M059J (cell line): ENCODE measurements at regions not wholly inside any gene's neighbourhood (a gene's known extent, or its start where the extent isn't known, plus 50 kb on each side); places are given as distances from the start of the nearest gene placed in this dataset.

Experiments
- DNase-seq: peaks from one replicate; pipeline ENCODE4 v3.0.0-alpha.2; 2012; ENCODE audit warnings: low read depth

GRCh38 chr4:81951891-81952455 is 421.8 kb downstream of the HNRNPD start:
- no peak for DNase-seq

GRCh38 chr4:81946996-81947395 is 426.8 kb downstream of the HNRNPD start:
- no peak for DNase-seq

- no peak for DNase-seq
Measured at GRCh38 chr4:81930506-81931238, 443.1 kb downstream of the HNRNPD start.

- DNase-seq = no peak
Measured at GRCh38 chr4:81923140-81923539, 450.7 kb downstream of the HNRNPD start.

- no peak for DNase-seq
Measured at GRCh38 chr4:81922313-81922712, 450.6 kb upstream of the RASGEF1B start.

GRCh38 chr4:81921751-81922159 is 450.0 kb upstream of the RASGEF1B start:
- DNase-seq = no peak

GRCh38 chr4:81919810-81920209 is 448.1 kb upstream of the RASGEF1B start:
- no peak for DNase-seq

GRCh38 chr4:81919223-81919622 is 447.5 kb upstream of the RASGEF1B start:
- peak; percentile 1 for DNase-seq

- no peak for DNase-seq
Measured at GRCh38 chr4:81915430-81915829, 443.7 kb upstream of the RASGEF1B start.

- no peak for DNase-seq
Measured at GRCh38 chr4:81914623-81915022, 442.9 kb upstream of the RASGEF1B start.

- peak; percentile 43 for DNase-seq
Measured at GRCh38 chr4:81913427-81913879, 441.7 kb upstream of the RASGEF1B start.

- DNase-seq = no peak
Measured at GRCh38 chr4:81912376-81913030, 440.8 kb upstream of the RASGEF1B start.

GRCh38 chr4:81906905-81907304 is 435.2 kb upstream of the RASGEF1B start:
- no peak for DNase-seq

GRCh38 chr4:81905971-81906370 is 434.3 kb upstream of the RASGEF1B start:
- DNase-seq = no peak

GRCh38 chr4:81904121-81904520 is 432.4 kb upstream of the RASGEF1B start:
- no peak for DNase-seq

GRCh38 chr4:81903212-81903611 is 431.5 kb upstream of the RASGEF1B start:
- no peak for DNase-seq

GRCh38 chr4:81898862-81899504 is 427.3 kb upstream of the RASGEF1B start:
- DNase-seq = no peak

GRCh38 chr4:81896936-81897335 is 425.2 kb upstream of the RASGEF1B start:
- DNase-seq = no peak

GRCh38 chr4:81891005-81891996 is 419.6 kb upstream of the RASGEF1B start:
- DNase-seq = no peak

GRCh38 chr4:81884986-81885385 is 413.3 kb upstream of the RASGEF1B start:
- no peak for DNase-seq
